HUES64 (cell line): ENCODE measurements at regions not wholly inside any gene's neighbourhood (a gene's known extent, or its start where the extent isn't known, plus 50 kb on each side); places are given as distances from the start of the nearest gene placed in this dataset.
"Not testable (repeated sequence)": the region's sequence is repeated elsewhere in the genome, so short reads cannot be mapped to it uniquely, and the experiment has no call there.

ENCODE experiments used
- H3K27ac ChIP-seq: 2 replicates; pipeline ENCODE4 v1.7.0; 2013; ENCODE audit warnings: low read depth, low read length, inconsistent platforms
- H3K27me3 ChIP-seq: 2 replicates; pipeline ENCODE4 v1.6.1; 2013; ENCODE audit warnings: mild to moderate bottlenecking, low read length; ENCODE audit not compliant: insufficient read depth
- H3K36me3 ChIP-seq: 2 replicates; pipeline ENCODE4 v1.6.1; 2013; ENCODE audit warnings: mild to moderate bottlenecking, low read length; ENCODE audit not compliant: insufficient read depth
- H3K4me1 ChIP-seq: 2 replicates; pipeline ENCODE4 v1.6.1; 2013; ENCODE audit warnings: mild to moderate bottlenecking, low read length, moderate library complexity; ENCODE audit not compliant: insufficient read depth
- H3K4me3 ChIP-seq: 2 replicates; pipeline ENCODE4 v1.5.1; 2013; ENCODE audit warnings: mild to moderate bottlenecking, low read length, moderate library complexity
- H3K9ac ChIP-seq: 2 replicates; pipeline ENCODE4 v1.6.1; 2013; ENCODE audit warnings: mild to moderate bottlenecking, low read depth, low read length
- H3K9me3 ChIP-seq: 2 replicates; pipeline ENCODE4 v1.6.1; 2013; ENCODE audit warnings: low read depth, low read length; ENCODE audit not compliant: insufficient read depth
- WGBS: fragments of 150-250, 120-280 bp; methylation state at CpG from one replicate; pipeline ENCODE4 v1.1.7; 2013; ENCODE audit warnings: missing lambda C conversion rate; 5-methylcytosine and 5-hydroxymethylcytosine counted together

- 94% methylated on average over 1 of the region's 1 CpG for WGBS
- H3K36me3 ChIP-seq, result no peaks in the 10 kb centered on the region
- H3K9ac ChIP-seq, result no peak overlapping the region
- H3K27me3 ChIP-seq, result no peaks in the 10 kb centered on the region
- H3K4me1 ChIP-seq, result no peaks in the 10 kb centered on the region
- H3K9me3 ChIP-seq, result no peaks in the 10 kb centered on the region
- no peak overlapping the region for H3K4me3 ChIP-seq
- H3K27ac ChIP-seq, result no peak overlapping the region
Measured at GRCh38 chr13:68574053-68574452, 1343.9 kb upstream of the PCDH9 start.

- H3K4me3 ChIP-seq, result no peak overlapping the region
- H3K4me1 ChIP-seq, result no peaks in the 10 kb centered on the region
- no peaks in the 10 kb centered on the region for H3K27me3 ChIP-seq
- no peak overlapping the region for H3K9ac ChIP-seq
- H3K36me3 ChIP-seq, result no peaks in the 10 kb centered on the region
- 95% methylated on average over 4 of the region's 5 CpGs for WGBS
- H3K27ac ChIP-seq, result no peak overlapping the region
- H3K9me3 ChIP-seq, result no peaks in the 10 kb centered on the region
Measured at GRCh38 chr13:68551701-68552522, 1321.8 kb upstream of the PCDH9 start.

GRCh38 chr13:68550330-68550729, 1320.2 kb upstream of the PCDH9 start:
- no peaks in the 10 kb centered on the region for H3K9me3 ChIP-seq
- no peak overlapping the region for H3K9ac ChIP-seq
- H3K27ac ChIP-seq, result no peak overlapping the region
- no peaks in the 10 kb centered on the region for H3K36me3 ChIP-seq
- no peak overlapping the region for H3K4me3 ChIP-seq
- no peaks in the 10 kb centered on the region for H3K4me1 ChIP-seq
- no peaks in the 10 kb centered on the region for H3K27me3 ChIP-seq
- WGBS, result 92% methylated on average over 1 of the region's 1 CpG

GRCh38 chr13:68540244-68540643, 1310.1 kb upstream of the PCDH9 start:
- Histone ChIP-seq H3K9me3 (no peaks in the 10 kb centered on the region), H3K4me1 (no peaks in the 10 kb centered on the region), H3K27me3 (no peaks in the 10 kb centered on the region), H3K9ac (no peak overlapping the region), H3K4me3 (no peak overlapping the region), H3K27ac (no peak overlapping the region), H3K36me3 (no peaks in the 10 kb centered on the region)
- WGBS, result 94% methylated on average over 1 of the region's 2 CpGs

- Histone ChIP-seq H3K4me3 (no peak overlapping the region), H3K27ac (no peak overlapping the region), H3K9me3 (no peaks in the 10 kb centered on the region), H3K9ac (no peak overlapping the region), H3K27me3 (no peaks in the 10 kb centered on the region), H3K4me1 (no peaks in the 10 kb centered on the region), H3K36me3 (no peaks in the 10 kb centered on the region)
- 100% methylated on average over 1 of the region's 1 CpG for WGBS
Measured at GRCh38 chr13:68535329-68535728, 1305.2 kb upstream of the PCDH9 start.

GRCh38 chr13:68527167-68527566, 1297.0 kb upstream of the PCDH9 start:
- H3K27ac ChIP-seq, H3K9me3 ChIP-seq, H3K9ac ChIP-seq, H3K36me3 ChIP-seq, H3K4me1 ChIP-seq, H3K27me3 ChIP-seq, H3K4me3 ChIP-seq: not testable (repeated sequence)
- WGBS, result 92% methylated on average over 1 of the region's 1 CpG

GRCh38 chr13:68523838-68524424, 1293.8 kb upstream of the PCDH9 start:
- 91% methylated on average over 30 of the region's 30 CpGs for WGBS
- H3K4me1 ChIP-seq, result no peaks in the 10 kb centered on the region

GRCh38 chr13:68522184-68522583, 1292.0 kb upstream of the PCDH9 start:
- Histone ChIP-seq H3K4me1 (no peaks in the 10 kb centered on the region), H3K27me3 (no peaks in the 10 kb centered on the region), H3K27ac (no peak overlapping the region), H3K9me3 (no peaks in the 10 kb centered on the region), H3K36me3 (no peaks in the 10 kb centered on the region), H3K9ac (no peak overlapping the region), H3K4me3 (no peak overlapping the region)
- no CpG with 5 or more reads among the region's 2 CpGs for WGBS

More at GRCh38 chr13:68523838-68524424, 1293.8 kb upstream of the PCDH9 start:
- Histone ChIP-seq H3K36me3 (no peaks in the 10 kb centered on the region), H3K9ac (no peak overlapping the region), H3K4me3 (no peak overlapping the region), H3K27me3 (no peaks in the 10 kb centered on the region), H3K27ac (no peak overlapping the region), H3K9me3 (no peaks in the 10 kb centered on the region)

- no peaks in the 10 kb centered on the region for H3K4me1 ChIP-seq
- no peak overlapping the region for H3K4me3 ChIP-seq
- no peak overlapping the region for H3K9ac ChIP-seq
- 98% methylated on average over 4 of the region's 4 CpGs for WGBS
- no peak overlapping the region for H3K27ac ChIP-seq
- H3K36me3 ChIP-seq, result no peaks in the 10 kb centered on the region
- no peaks in the 10 kb centered on the region for H3K27me3 ChIP-seq
- no peaks in the 10 kb centered on the region for H3K9me3 ChIP-seq
Measured at GRCh38 chr13:68509734-68510621, 1279.8 kb upstream of the PCDH9 start.

GRCh38 chr13:68506888-68507551, 1276.9 kb upstream of the PCDH9 start:
- Histone ChIP-seq H3K9ac (no peak overlapping the region), H3K9me3 (no peaks in the 10 kb centered on the region), H3K36me3 (no peaks in the 10 kb centered on the region), H3K27me3 (no peaks in the 10 kb centered on the region), H3K4me1 (no peaks in the 10 kb centered on the region), H3K4me3 (no peak overlapping the region), H3K27ac (no peak overlapping the region)
- 92% methylated on average over 8 of the region's 8 CpGs for WGBS

- 91% methylated on average over 3 of the region's 4 CpGs for WGBS
- Histone ChIP-seq H3K27me3 (no peaks in the 10 kb centered on the region), H3K4me3 (no peak overlapping the region), H3K27ac (no peak overlapping the region), H3K4me1 (no peaks in the 10 kb centered on the region), H3K9me3 (no peaks in the 10 kb centered on the region), H3K36me3 (no peaks in the 10 kb centered on the region), H3K9ac (no peak overlapping the region)
Measured at GRCh38 chr13:68490594-68490993, 1260.5 kb upstream of the PCDH9 start.
